C4-2B (cell line): ENCODE measurements at regions not wholly inside any gene's neighbourhood (a gene's known extent, or its start where the extent isn't known, plus 50 kb on each side); places are given as distances from the start of the nearest gene placed in this dataset.

ENCODE experiments used
- ZFX ChIP-seq: fragments of 450-650 bp; IDR thresholded peaks from 2 replicates; pipeline ENCODE4 v1.6.1; 2017
- TF ChIP-seq, protein P1 (sequence below): fragments of 450-650 bp; conservative IDR thresholded peaks from 2 replicates; pipeline ENCODE4 v1.5.1; 2017; ENCODE audit warnings: mild to moderate bottlenecking

DNA sequence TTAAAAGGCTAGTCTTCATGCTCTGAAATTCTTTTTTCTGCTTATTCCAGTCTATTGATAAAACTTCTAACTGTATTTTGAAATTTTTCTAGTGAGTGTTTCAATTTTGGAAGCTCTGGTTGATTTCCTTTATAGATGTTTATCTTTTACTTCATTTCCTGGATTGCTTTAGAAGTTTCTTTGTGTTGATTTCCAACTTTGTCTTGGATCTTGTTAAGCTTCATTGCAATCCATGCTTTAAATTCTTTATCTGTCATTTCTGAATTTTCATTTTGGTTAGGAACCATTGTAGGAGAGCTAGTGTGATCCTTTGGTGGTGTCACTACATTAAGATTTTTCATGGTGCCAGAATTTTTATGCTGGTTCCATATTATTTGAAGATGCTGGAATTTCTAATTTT is 105.2 kb upstream of the DCBLD2 start:
- TF ChIP-seq, protein P1, sequence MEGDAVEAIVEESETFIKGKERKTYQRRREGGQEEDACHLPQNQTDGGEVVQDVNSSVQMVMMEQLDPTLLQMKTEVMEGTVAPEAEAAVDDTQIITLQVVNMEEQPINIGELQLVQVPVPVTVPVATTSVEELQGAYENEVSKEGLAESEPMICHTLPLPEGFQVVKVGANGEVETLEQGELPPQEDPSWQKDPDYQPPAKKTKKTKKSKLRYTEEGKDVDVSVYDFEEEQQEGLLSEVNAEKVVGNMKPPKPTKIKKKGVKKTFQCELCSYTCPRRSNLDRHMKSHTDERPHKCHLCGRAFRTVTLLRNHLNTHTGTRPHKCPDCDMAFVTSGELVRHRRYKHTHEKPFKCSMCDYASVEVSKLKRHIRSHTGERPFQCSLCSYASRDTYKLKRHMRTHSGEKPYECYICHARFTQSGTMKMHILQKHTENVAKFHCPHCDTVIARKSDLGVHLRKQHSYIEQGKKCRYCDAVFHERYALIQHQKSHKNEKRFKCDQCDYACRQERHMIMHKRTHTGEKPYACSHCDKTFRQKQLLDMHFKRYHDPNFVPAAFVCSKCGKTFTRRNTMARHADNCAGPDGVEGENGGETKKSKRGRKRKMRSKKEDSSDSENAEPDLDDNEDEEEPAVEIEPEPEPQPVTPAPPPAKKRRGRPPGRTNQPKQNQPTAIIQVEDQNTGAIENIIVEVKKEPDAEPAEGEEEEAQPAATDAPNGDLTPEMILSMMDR = no peak
- no peak for TF ChIP-seq ZFX
